ENCODE measurements at regions not wholly inside any gene's neighbourhood (a gene's known extent, or its start where the extent isn't known, plus 50 kb on each side); places are given as distances from the start of the nearest gene placed in this dataset.
"Not testable (repeated sequence)": the region's sequence is repeated elsewhere in the genome, so short reads cannot be mapped to it uniquely, and the experiment has no call there.

- no peak overlapping the region for H3K4me3 ChIP-seq (ENCODE audit: low read depth, low read length)
- TF ChIP-seq CTCF (IDR thresholded peaks at IDR 0.05; ENCODE audit: insufficient read depth, low read depth, low read length): no peak
- DNase-seq (ENCODE audit: low read depth): no peak
Observed at GRCh38 chr9:97771641-97772040, 74.5 kb upstream of the XPA start.

DNA sequence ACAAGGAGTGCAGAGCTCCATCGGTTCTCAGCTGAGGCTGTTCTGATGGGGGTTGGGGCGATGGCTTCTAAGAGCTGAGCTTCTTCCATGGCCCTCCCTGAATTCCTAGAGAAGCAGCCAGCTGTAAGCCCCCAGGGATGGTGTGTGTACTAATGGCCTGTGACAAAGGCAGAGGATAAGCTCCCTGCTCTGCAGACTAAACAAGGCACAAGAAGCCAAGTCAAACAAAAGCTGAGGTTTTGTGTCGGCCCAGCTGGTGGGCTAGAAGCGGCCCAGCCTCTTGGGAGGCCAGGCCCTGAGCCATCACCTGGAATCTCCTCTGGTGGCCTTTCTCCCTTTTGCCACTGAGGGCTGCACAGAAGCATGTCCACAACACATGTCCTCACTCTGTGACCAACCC is 75.0 kb upstream of the XPA start:
- TF ChIP-seq CTCF (IDR thresholded peaks at IDR 0.05; ENCODE audit: insufficient read depth, low read depth, low read length): no peak
- no peak for DNase-seq (ENCODE audit: low read depth)
- H3K4me3 ChIP-seq (ENCODE audit: low read depth, low read length): no peak overlapping the region

- no peak for TF ChIP-seq CTCF (IDR thresholded peaks at IDR 0.05; ENCODE audit: insufficient read depth, low read depth, low read length)
- no peak overlapping the region for H3K4me3 ChIP-seq (ENCODE audit: low read depth, low read length)
- no peak for DNase-seq (ENCODE audit: low read depth)
Observed at GRCh38 chr9:97773091-97773490, 76.0 kb upstream of the XPA start.

DNA sequence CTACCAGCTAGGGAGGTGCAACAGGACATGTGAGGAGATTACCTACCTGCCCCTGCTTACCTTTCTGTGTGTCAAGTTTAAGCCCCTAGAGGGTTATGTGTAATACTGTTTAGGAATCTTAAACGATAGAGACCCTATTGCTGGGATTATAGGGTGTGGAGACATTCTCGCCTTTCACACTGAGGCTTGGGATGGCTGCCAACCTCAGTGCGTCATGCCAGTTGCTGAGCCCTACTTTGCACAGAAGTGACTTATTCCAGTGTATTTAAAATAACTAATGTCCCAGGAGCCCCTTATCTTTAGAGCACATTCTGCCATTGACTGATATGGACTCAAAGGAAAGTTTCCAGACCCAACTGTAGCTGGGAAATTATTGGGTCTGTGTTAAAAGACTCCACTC is 76.6 kb upstream of the XPA start:
- DNase-seq (ENCODE audit: low read depth): peak; percentile 6
- H3K4me3 ChIP-seq (ENCODE audit: low read depth, low read length): no peak overlapping the region
- TF ChIP-seq CTCF (IDR thresholded peaks at IDR 0.05; ENCODE audit: insufficient read depth, low read depth, low read length): no peak

- DNase-seq (ENCODE audit: low read depth): no peak
- H3K4me3 ChIP-seq (ENCODE audit: low read depth, low read length): no peak overlapping the region
- no peak for TF ChIP-seq CTCF (IDR thresholded peaks at IDR 0.05; ENCODE audit: insufficient read depth, low read depth, low read length)
Observed at GRCh38 chr9:97774673-97775072, 77.5 kb upstream of the XPA start.

- H3K4me3 ChIP-seq (ENCODE audit: low read depth, low read length); DNase-seq (ENCODE audit: low read depth): not testable (repeated sequence)
Observed at GRCh38 chr9:97778740-97779139, 74.3 kb upstream of the FOXE1 start.

- no peak overlapping the region for H3K4me3 ChIP-seq (ENCODE audit: low read depth, low read length)
- DNase-seq (ENCODE audit: low read depth): no peak
- TF ChIP-seq CTCF (IDR thresholded peaks at IDR 0.05; ENCODE audit: insufficient read depth, low read depth, low read length): no peak
Observed at GRCh38 chr9:97779608-97780007, 73.4 kb upstream of the FOXE1 start.

Data from fibroblast of villous mesenchyme (primary cell).